ENCODE measurements at regions not wholly inside any gene's neighbourhood (a gene's known extent, or its start where the extent isn't known, plus 50 kb on each side); places are given as distances from the start of the nearest gene placed in this dataset.

DNA sequence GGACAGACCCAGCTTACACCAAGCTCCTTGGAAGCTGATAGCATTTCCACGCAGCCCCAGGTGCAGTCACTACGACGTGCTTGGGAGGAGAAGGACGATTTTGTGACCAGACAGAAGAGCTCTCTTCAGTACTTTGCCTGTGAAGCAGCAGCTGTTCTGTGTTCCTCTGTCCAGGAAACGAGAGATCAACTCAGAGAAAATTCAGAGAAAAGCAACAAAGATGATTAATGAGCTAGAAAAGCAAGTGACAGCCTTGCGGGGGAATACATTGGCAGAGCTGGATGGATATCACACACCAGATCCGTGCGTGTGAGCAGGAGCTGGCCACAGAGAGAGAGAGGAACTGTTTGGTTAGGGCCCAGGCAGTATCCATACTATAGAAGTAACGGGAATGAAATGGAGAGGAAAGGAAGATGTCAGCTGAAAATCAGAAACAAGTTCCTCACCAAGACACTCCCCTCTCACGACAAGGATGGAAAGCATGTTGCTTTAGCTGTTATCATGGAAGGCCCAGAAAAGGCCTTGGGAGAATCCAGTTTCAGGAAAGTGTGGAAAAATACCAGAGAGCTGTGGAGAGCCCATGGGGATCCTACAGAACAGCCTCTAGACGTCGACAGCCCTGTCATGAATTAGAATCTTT is 106.2 kb downstream of the TOMM20 start:
- peaks cover 0 to 9% (median 5%) of the 10 kb centered on the region in 7 donors for H3K9me3 Mint-ChIP-seq
- peaks cover 17% of the 10 kb centered on the region for H3K4me1 Mint-ChIP-seq
- H3K79me2 ChIP-seq (ENCODE audit: insufficient read depth, low read length), result no peaks in the 10 kb centered on the region
- no peak overlapping the region for H3K4me3 ChIP-seq (replicated peaks in 1 of 3; ENCODE audit: low read depth in 2 of 3, low read length in 3 of 3)
- no peak overlapping the region for H3K4me3 Mint-ChIP-seq
- intact Hi-C loops (cut with micrococcal nuclease), result no loop called here
- H2AFZ ChIP-seq (ENCODE audit: insufficient read depth, low read depth, low read length, poor library complexity, severe bottlenecking), result peak overlapping the region; percentile 56
- peaks cover 0 to 8% of the 10 kb centered on the region in 2 donors for H3K9me3 ChIP-seq (replicated peaks in 1 of 2; ENCODE audit: control insufficient read depth in 1 of 2, insufficient read depth in 1 of 2, low read length in 2 of 2)
- H4K20me1 ChIP-seq (ENCODE audit: insufficient read depth, low read length), result no peaks in the 10 kb centered on the region
- no peak overlapping the region for H3K4me2 ChIP-seq (replicated peaks; ENCODE audit: extremely low read depth, low read length, poor library complexity, severe bottlenecking)
- no peak for TF ChIP-seq CTCF (IDR thresholded peaks at IDR 0.05)
- DNase-seq, result peak in 1 of 3 donors; percentile 22
- 31% methylated on average over 10 of the region's 12 CpGs for WGBS (ENCODE audit: insufficient coverage)
- H3K36me3 ChIP-seq (replicated peaks in 1 of 2; ENCODE audit: control insufficient read depth in 1 of 2, insufficient read depth in 2 of 2, low read length in 2 of 2), result no peaks in the 10 kb centered on the region
- H3K9ac ChIP-seq (ENCODE audit: insufficient read depth, low read length, poor library complexity, severe bottlenecking), result no peak overlapping the region
- no peak overlapping the region for H3K27ac ChIP-seq (ENCODE audit: low read depth in 1 of 2, low read length in 2 of 2)
- peak overlapping the region in 1 of 7 donors; percentile 1 for H3K27ac Mint-ChIP-seq
- no peaks in the 10 kb centered on the region for H3K27me3 ChIP-seq (ENCODE audit: control insufficient read depth in 2 of 2, insufficient read depth in 2 of 2, low read length in 2 of 2)
- H3K27me3 Mint-ChIP-seq (ENCODE audit: low read depth in 3 of 3), result peaks cover 0 to 3% (median 2%) of the 10 kb centered on the region in 3 donors
- peaks cover 0 to 2% of the 10 kb centered on the region in 2 donors for H3K36me3 Mint-ChIP-seq
- H3K4me1 ChIP-seq (ENCODE audit: control insufficient read depth in 1 of 2, insufficient read depth in 2 of 2, low read length in 2 of 2), result peaks cover 0 to 5% of the 10 kb centered on the region in 2 donors

- H3K36me3 ChIP-seq (replicated peaks in 1 of 2; ENCODE audit: control insufficient read depth in 1 of 2, insufficient read depth in 2 of 2, low read length in 2 of 2), result no peaks in the 10 kb centered on the region
- no CpG with 5 or more reads among the region's 7 CpGs for WGBS (ENCODE audit: insufficient coverage)
- Mint-ChIP-seq H3K4me1 (peaks cover 20% of the 10 kb centered on the region), H3K27ac (no peak overlapping the region), H3K27me3 (ENCODE audit: low read depth in 3 of 3) (peaks cover 0 to 2% (median 1%) of the 10 kb centered on the region in 3 donors), H3K36me3 (no peaks in the 10 kb centered on the region), H3K4me3 (no peak overlapping the region), H3K9me3 (peaks cover 0 to 4% (median 3%) of the 10 kb centered on the region in 7 donors)
- DNase-seq, result no peak
- H3K27ac ChIP-seq (ENCODE audit: low read depth in 1 of 2, low read length in 2 of 2), result no peak overlapping the region
- intact Hi-C loops (cut with micrococcal nuclease), result no loop called here
- TF ChIP-seq CTCF (IDR thresholded peaks at IDR 0.05), result no peak
- H3K9me3 ChIP-seq (replicated peaks in 1 of 2; ENCODE audit: control insufficient read depth in 1 of 2, insufficient read depth in 1 of 2, low read length in 2 of 2), result peaks cover 0 to 3% of the 10 kb centered on the region in 2 donors
- no peak overlapping the region for H3K9ac ChIP-seq (ENCODE audit: insufficient read depth, low read length, poor library complexity, severe bottlenecking)
- H3K79me2 ChIP-seq (ENCODE audit: insufficient read depth, low read length), result no peaks in the 10 kb centered on the region
- H3K27me3 ChIP-seq (ENCODE audit: control insufficient read depth in 2 of 2, insufficient read depth in 2 of 2, low read length in 2 of 2), result no peaks in the 10 kb centered on the region
- no peaks in the 10 kb centered on the region for H4K20me1 ChIP-seq (ENCODE audit: insufficient read depth, low read length)
- no peak overlapping the region for H3K4me3 ChIP-seq (replicated peaks in 1 of 3; ENCODE audit: low read depth in 2 of 3, low read length in 3 of 3)
- H3K4me2 ChIP-seq (replicated peaks; ENCODE audit: extremely low read depth, low read length, poor library complexity, severe bottlenecking), result no peak overlapping the region
- H2AFZ ChIP-seq (ENCODE audit: insufficient read depth, low read depth, low read length, poor library complexity, severe bottlenecking), result no peak overlapping the region
- peaks cover 0 to 5% of the 10 kb centered on the region in 2 donors for H3K4me1 ChIP-seq (ENCODE audit: control insufficient read depth in 1 of 2, insufficient read depth in 2 of 2, low read length in 2 of 2)
Measured at GRCh38 chr1:235021815-235022214, 106.8 kb downstream of the TOMM20 start.

Data from CD14-positive monocyte (primary cell).